HG03280 (cell line): ENCODE measurements at regions not wholly inside any gene's neighbourhood (a gene's known extent, or its start where the extent isn't known, plus 50 kb on each side); places are given as distances from the start of the nearest gene placed in this dataset.

Experiments
- ATAC-seq: cut with Tn5 transposase; IDR thresholded peaks from one replicate; pipeline ENCODE4 v1.9.1; 2021; ENCODE audit warnings: mild to moderate bottlenecking, moderate library complexity; ENCODE audit not compliant: unreplicated experiment

DNA sequence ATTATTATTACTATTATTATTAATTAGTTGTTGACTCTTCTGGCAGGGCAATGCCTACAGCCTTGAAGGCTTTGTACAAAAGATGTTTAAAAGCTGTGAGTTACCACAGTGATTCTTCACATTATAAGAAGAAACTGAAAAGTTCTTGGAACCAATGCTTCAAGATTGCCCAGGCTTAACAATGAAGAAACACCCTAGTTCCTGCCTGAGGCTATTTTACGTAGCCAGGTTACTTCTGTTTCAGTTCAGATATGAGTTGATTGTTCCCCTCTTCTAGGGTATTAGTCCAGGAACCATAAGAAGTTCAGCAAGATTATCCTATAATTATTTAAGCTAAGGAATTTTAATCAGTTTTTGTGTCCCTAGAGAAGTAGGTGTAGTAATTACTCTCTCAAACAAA lies 154.6 kb upstream of the CDH12 start:
- no peak for ATAC-seq

DNA sequence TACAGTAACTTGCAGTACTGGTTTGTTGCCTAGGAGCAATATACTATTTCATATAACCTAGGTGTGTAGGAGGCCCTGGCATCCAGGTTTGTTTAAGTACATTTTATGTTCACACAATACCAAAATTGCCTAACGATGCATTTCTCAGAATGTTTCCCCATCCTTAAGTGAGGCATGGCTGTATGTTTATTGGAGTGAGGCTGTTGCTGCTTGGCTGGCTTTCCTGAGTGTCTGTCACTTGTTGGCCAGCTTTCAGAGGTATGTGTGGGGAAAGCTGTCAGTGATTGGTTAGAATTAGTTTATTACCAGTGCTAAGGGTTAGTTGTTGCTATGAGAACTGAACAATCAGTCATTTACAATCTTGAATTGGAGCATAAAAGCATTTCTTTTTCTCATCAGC lies 154.1 kb upstream of the CDH12 start:
- no peak for ATAC-seq

DNA sequence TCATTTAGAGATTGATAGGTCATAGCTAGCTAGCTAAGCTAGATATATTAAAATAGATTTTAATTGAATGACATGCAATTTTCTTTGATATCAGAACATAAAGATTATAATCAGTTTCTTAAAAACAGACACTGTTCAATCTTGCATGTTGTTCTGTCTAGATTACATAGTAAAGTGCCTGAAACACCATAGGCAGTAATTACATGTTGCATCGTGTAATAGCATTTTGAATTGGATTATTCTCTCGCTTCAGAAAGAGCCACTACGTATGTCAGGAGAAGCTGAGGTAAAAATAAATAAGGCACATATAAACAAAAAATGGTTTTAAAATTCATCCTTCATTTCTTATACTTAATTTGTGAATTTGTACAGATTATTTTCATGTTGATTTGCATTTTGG lies 148.0 kb upstream of the CDH12 start:
- no peak for ATAC-seq

DNA sequence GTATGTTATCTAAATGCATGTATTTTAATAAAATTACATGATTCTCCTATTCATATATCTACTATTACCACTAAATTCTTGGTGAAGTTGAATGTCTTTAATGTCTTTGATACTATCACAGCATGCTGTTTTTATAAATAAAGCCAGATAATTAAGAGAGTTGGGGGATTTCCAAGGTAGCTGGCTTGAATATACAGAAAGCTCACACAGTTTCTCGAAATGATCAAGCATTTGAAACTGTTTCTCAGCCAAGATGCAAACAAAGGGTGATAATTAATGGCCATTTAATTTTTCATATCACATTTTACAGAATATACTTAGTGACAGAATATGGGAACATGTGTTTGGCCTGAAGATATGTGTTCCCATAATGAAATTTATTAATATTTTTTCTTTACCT lies 145.6 kb upstream of the CDH12 start:
- no peak for ATAC-seq

DNA sequence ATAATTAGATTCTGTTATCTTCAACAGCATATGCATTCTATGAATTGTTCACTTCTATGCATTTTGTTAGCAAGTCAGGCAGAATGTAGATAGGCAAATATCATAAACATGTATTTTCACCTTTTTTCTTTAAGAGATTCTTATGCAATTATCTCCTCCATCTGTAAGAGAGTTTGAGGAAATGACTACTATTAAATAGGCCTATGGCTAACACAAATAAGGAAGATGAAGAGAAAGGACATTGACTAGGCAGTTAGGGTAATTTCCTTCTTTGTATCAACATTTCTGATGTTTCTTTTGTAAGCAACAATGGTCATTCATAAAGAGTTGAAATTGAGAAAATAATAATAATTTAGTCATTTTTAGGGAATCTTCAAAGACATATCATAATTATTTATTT lies 145.2 kb upstream of the CDH12 start:
- no peak for ATAC-seq

DNA sequence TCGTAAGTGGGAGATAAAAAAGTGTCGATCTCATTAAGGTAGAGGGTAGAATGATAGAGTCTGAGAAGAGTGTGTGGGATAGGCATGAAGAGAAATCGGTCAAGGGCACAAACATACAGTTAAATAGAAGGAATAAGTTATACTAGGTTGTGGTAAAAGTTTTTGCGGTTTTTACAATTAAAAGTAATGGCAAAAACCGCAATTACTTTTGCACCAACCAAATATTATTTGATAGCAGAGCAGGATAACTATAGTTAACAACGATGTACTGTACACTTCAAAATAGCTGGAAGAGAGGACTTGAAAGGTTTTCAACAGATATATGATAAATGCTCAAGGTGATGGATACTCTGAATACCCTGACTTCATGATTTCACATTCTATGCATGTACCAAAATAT lies 135.8 kb upstream of the CDH12 start:
- no peak for ATAC-seq

DNA sequence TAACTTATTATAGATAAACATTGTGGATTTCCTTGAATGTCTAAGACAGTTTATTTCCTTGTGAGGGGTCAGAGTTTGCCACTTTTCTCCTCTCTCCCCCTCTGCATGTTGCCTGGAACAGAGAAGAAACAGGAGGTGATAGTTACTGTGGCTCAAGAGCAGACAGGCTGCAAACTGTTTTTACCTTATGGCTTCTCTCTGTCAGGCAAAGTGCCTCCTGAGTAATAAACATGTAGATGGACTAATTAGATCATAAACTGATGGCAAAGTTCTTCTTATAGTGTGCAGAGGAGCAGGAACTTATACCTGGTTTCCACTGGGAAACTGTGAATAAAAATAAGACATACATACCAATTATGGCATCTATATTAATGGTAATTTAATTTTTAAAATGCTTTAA lies 133.1 kb upstream of the CDH12 start:
- ATAC-seq = no peak

DNA sequence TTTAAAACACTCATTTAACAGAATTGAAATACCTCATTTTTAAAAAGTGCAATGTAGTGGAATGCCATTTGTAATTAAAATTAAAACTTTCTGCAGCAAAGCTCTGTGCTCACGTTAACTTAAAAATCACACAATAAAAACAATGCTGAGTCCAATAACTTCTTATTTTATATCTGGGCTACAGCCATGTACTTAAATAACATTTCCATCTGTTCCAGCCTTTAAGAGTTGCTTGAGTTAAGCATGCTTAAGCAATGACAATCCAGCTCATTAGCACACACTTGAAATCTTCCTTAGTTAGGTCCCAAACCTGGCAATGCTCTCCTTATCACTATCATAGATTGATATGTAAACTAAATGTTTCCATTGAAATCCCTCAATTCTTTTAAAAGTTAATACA lies 132.3 kb upstream of the CDH12 start:
- no peak for ATAC-seq

DNA sequence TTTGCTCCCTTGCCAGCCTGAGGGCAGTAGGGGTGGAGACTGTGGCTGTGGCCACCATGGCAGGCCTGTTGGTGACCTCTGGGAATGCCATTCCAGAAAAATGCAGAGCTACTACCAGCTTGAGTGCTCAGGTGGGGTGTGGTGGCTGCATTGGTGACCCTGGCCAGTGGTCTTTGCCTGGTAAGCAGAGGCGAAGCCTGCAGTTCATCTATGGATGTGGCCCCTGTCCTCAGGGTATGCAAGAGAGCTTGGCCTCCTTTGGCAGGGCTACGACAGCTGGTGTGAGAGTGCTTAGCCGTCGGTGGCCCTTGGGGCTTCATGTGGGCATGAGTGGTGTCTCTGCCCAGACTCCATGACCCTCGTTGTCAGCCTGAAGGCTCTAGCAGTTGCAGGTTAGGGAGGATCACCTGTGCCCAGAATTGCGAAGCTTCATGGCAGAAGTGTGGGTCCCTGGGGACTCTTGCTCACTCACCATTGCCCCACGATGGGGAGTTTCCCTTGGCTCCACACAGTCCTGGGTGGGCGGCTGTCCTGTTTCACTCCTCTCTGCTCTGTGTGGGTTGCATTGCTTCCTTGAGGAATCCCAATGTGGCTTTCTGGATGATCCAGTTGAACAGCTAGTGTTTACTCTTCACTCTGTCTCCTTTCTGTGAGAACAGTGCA lies 117.9 kb upstream of the CDH12 start:
- ATAC-seq = no peak

DNA sequence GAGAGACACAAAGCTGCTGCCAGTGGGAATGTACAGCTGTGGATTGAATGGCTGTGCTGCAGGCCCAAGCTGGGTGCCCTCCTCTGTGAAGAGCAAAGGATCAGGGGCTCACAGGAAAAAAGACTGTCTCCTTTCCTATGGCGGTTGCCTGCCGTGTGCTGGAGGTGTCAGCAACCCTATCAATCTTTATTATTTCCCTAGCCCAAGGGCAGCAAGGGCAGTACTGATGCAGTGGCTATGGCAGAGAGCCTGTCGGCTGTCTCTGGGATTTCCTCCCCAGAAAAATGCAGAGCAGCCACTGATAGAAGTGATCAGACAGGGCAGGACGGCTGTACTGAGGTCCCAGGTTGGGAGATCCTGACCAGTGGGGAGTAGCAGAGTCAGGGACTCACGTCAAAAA lies 117.3 kb upstream of the CDH12 start:
- no peak for ATAC-seq

DNA sequence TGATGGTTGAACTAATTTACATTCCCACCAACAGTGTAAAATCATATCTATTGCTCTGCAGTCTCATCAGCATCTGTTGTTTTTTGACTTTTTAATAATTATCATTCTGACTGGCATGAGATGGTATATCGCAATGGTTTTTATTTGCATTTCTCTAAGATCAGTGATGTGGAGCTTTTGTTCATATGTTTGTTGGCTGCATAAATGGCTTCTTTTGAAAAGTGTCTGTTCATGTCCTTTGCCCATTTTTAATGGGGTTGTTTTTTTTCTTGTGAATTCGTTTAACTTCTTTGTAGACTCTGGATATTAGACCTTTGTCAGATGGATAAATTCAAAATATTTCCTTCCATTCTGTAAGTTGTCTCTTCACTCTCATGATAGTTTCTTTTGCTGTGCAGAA lies 115.2 kb upstream of the CDH12 start:
- no peak for ATAC-seq

DNA sequence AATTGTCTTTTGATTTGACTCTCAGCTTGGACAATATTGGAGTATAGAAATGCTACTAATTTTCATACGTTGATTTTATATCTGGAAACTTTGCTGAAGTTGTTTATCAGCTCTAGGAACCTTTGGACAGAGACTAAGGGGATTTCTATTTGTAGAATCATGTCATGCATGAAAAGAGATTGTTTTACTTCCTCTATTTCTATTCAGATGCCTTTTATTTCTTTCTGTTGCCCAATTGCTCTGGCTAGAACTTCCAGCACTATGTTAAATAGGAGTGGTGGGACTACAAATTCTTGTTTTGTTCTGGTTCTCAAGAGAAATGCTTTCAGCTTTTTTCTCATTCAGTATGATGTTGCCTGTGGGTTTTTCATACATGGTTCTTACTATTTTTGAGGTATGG lies 112.8 kb upstream of the CDH12 start:
- ATAC-seq = no peak

DNA sequence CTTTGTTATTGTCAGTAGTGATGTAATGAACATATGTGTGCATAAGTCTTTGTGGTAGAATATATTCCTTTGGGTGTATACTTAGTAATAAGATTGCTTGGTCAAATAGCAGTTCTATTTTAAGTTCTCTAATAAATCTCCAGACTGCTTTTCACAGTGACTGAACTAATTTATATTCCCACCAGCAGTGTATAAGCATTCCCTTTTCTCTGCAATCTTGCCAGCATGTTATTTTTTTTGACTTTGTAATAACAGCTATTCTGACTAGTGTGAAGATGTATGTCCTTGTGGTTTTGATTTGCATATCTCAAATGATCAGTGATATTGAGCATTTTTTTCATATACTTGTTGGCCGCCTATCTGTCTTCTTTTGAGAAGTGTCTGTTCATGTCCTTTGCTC lies 111.5 kb upstream of the CDH12 start:
- no peak for ATAC-seq

DNA sequence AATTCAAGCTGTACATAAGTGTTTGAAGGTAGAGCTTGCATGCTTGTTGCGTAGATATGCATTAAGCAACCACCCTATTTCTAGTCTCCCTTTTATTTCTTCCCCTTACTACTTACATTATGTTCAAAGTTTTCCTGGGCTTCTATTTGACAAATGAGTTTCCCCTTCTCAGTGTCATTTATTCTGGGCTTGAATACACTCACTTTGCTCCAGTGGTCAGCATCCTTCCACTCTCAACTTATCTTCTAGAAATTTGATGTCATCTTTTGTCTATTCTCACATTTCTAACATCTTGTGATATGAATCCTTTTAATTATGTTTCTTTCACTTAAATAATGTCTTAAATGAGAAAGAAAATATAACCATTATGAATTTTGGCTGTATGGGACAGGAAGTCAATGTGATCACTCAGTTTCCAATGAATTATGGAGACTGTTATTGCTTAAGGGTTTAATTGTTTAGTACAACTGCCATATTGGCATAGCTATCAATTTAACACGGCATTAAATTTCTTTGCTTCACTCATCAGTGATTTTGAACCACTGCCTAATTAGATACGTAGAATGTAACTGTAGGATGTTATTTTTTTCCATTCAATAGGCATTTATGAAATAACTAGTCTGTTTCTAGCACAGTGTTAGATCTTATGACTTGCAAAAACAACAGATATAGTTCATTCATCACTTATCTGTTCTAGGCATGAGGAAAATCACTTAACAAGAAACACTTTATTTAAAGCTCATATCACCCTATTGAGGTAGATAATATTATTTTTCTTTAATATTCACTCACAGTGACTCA lies 105.5 kb upstream of the CDH12 start:
- ATAC-seq = no peak

DNA sequence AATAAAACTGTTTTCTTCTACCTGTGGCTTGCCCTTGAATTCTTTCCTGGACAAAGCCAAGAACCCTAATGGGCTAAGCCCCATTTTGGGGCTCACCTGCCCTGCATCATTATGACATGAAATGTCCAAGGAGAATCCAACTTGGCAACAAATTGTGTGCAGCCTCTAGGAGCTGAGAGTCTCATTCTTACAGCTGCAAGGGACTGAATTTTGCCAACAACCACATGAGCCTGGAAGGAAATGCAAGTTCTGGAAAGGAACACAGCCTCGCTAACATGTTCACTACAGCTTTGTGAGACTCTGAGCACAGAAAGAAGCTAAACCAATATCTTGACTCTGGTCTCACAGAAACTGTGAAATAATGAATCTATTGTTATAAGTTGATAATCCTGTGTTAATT lies 94.8 kb upstream of the CDH12 start:
- ATAC-seq = no peak

DNA sequence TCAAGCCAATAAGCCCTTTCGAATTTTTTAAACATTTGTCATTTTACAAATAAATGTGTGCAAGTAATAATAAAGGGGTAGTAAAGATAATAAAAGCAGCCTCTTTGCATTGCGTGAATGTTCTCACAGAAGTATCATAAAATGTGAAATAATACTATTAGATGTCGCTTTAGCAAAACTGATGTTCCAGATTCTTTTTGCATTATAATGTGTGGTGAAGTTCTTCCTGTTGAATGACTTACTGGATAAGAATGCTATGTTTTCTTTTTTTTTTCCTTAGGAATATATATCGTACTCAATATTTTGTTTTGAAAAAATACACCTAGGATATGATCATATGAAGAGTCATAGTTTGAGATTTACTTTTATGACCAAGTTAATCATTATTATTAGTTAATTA lies 85.2 kb upstream of the CDH12 start:
- no peak for ATAC-seq

DNA sequence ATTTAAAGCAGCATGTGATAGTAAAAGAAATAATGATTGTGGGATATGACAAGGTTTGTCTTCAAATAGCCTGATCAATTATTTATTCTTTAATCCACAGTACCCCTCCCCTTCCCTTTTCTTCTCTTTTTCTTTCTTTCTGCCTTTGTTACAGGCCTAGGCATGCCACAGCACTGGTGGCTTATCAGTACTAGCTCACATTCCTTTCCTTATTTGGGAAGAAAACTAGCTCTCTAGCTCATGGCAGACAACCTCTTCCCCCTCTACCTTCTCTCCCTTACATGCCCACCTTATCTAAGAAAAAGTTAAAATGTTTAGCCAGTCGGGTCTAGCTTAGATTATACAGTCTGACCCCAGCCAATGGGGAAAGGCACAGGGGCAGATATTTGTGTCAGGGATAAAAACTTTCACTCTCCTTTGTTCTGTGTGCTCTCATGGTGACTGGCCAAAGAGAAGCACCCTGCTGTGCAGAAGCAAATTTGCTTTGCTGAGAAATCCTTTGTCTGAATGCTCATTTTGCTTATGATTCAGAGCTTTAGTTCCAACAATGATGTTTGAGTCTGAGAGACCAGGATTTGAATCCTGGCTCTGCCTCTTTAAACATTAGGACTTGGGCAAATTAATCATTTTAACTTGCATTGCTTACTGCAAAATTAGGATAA lies 75.8 kb upstream of the CDH12 start:
- no peak for ATAC-seq

DNA sequence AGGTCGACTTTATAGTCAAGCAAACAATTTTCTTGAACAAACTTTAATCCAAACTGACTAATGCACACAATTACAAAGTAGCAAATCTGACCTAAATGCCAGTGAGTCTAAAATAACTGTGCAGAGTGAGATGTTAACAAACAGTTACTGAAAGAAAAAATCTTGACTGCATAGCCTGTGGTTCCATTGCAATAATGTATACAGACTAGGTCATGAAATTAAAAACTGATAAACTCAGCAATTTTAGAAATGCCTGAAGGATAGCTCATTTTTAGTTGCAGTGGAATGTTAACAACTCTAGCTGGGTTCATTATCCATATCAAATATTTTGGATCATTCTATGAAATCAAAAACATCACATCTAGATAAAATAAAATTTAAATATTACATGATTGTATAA lies 73.4 kb upstream of the CDH12 start:
- no peak for ATAC-seq

DNA sequence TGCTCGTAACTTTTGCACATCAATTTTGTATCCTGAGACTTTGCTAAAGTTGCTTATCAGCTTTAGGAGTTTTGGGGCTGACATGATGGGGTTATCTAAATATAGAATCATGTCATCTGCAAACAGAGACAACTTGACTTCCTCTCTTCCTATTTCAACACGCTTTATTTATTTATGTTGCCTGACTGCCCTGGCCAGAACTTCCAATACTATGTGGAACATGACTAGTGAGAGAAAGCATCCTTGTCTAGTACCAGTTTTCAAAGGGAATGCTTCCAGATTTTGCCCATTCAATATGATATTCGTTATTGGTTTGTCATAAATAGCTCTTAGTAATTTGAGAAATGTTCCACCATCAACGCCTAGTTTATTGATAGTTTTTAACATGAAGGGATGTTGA lies 65.4 kb upstream of the CDH12 start:
- no peak for ATAC-seq

DNA sequence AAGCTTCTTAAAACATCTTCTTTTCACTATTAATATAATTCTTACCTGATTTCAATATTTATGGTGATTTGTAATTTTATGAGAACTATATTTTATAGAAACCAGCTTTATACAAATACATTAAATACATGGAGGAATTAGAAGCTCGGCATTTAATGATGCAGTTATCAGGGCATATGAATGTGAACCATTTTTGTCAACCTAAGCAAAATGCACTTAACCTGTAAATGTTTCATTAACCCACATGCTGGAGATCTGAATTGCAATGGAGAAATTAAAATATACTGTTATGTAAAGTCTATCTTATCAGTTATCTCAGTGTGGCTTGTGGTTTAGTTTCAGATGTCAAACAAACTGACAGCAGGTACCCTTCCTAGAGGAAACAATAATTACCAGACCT lies 63.2 kb upstream of the CDH12 start:
- no peak for ATAC-seq

DNA sequence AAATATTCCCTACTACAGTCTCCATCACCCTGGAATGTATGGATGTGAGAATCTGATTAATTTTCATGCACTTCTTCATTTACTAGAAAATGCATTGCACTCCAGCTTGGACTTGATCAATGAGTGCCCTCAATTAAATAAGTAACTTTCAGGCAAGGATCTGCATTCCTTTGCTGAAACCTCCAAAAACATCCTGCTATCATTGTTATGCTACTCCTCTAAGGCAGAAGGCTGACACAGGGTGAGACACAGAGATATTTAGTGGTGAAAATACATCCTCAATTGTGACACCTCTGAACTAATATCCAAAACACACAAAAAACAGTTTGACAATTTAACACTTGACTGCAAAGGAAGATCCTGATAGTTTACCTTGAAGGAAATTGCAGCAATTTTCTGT lies 57.9 kb upstream of the CDH12 start:
- no peak for ATAC-seq

DNA sequence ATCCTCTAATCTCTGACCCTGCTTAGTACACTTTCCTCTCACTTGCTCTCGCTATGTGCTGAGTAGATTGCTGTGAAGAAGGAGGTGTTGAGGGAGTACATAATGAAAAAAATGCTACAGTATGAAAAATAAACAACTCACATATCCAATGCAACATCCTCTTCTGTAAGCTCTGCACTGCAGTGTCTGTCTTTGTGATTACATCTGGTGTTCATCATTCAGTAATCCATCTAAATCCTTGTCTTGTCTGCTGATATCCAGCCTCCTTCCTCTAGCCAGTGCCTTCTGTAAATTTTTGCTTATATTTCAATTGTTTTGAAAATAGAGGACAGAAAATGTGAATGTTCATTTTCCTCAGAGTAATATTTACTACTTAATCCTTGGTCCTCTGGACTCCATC lies 57.4 kb upstream of the CDH12 start:
- ATAC-seq = no peak
